22Rv1 (cell line): ENCODE measurements at regions not wholly inside any gene's neighbourhood (a gene's known extent, or its start where the extent isn't known, plus 50 kb on each side); places are given as distances from the start of the nearest gene placed in this dataset.
"Not testable (repeated sequence)": the region's sequence is repeated elsewhere in the genome, so short reads cannot be mapped to it uniquely, and the experiment has no call there.

Source experiments
- H3K27ac ChIP-seq: fragments of 450-650 bp; 2 replicates; pipeline ENCODE4 v1.5.1; 2017
- ZFX ChIP-seq: fragments of 450-650 bp; IDR thresholded peaks from 2 replicates; pipeline ENCODE4 v1.6.1; 2017; ENCODE audit warnings: antibody characterized with exemption, borderline replicate concordance
- TF ChIP-seq, protein P1 (sequence below): fragments of 450-650 bp; IDR thresholded peaks from 2 replicates; pipeline ENCODE4 v1.5.1; 2017; ENCODE audit warnings: mild to moderate bottlenecking

DNA sequence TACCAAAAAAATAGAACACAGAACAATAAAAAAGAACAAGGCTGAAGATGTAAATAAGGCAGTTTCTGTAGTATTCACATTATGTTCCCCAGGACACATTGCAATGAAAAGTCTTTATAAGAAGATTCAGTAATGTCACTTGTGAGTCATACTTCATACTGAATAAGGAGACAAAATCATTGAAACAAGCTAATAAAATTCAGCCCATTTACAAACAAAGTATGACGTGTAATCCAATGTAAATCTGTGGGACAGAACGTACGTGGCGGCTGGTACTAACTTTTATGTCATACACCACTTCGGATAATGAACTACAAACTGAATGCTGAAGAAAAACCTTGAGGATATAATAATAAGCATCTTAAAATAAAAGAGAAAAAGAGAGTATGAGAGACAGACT lies 512.8 kb upstream of the MIR17HG start:
- H3K27ac ChIP-seq, result no peak overlapping the region
- TF ChIP-seq, protein P1, sequence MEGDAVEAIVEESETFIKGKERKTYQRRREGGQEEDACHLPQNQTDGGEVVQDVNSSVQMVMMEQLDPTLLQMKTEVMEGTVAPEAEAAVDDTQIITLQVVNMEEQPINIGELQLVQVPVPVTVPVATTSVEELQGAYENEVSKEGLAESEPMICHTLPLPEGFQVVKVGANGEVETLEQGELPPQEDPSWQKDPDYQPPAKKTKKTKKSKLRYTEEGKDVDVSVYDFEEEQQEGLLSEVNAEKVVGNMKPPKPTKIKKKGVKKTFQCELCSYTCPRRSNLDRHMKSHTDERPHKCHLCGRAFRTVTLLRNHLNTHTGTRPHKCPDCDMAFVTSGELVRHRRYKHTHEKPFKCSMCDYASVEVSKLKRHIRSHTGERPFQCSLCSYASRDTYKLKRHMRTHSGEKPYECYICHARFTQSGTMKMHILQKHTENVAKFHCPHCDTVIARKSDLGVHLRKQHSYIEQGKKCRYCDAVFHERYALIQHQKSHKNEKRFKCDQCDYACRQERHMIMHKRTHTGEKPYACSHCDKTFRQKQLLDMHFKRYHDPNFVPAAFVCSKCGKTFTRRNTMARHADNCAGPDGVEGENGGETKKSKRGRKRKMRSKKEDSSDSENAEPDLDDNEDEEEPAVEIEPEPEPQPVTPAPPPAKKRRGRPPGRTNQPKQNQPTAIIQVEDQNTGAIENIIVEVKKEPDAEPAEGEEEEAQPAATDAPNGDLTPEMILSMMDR, result no peak
- TF ChIP-seq ZFX, result no peak

DNA sequence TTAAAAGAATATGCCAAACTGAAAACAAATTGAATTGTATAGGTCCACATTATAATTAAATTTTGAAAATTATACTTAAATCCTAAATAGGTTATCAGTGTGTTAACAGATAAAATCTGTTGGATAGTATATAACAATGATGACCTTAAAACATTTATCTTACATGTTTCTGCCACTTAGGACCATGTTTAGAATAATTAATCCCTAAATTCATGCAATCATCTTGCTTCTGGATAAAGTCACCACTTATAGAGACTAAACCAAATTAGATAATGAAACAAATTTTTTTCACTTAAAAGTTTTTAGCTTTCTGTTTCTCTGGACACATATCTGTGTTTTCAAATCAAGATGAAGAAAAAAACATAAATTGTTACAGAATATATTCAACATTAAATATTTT lies 511.7 kb upstream of the MIR17HG start:
- H3K27ac ChIP-seq, result no peak overlapping the region
- no peak for TF ChIP-seq ZFX

DNA sequence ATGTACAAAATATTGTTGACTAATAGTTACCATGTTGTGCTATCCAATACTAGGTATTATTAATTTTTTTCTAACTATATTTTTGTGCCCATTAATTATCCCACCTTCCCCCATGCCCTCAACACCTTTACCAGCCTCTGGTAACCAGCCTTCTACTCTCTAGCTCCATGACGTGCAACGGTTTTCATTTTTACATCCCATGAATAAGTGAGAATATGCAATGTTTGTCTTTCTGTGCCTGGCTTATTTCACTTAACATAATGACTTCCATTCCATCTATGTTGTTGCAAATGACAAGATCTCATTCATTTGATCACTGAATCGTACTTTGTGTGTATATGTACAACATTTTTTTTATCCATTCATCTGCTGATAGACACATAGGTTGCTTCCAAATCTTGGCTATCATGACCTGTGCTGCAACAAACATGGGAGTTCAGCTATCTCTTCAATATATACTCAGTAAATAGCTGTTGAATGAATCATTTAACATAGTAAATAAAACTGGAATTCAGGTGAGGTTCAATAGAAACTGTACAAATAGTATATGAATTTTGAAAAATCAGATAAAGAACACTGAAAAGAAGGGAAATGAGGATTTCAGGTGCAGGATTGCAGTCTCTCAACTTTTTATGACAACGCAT lies 509.0 kb upstream of the MIR17HG start:
- peak overlapping the region; percentile 58 for H3K27ac ChIP-seq
- TF ChIP-seq, protein P1, result no peak
- no peak for TF ChIP-seq ZFX

DNA sequence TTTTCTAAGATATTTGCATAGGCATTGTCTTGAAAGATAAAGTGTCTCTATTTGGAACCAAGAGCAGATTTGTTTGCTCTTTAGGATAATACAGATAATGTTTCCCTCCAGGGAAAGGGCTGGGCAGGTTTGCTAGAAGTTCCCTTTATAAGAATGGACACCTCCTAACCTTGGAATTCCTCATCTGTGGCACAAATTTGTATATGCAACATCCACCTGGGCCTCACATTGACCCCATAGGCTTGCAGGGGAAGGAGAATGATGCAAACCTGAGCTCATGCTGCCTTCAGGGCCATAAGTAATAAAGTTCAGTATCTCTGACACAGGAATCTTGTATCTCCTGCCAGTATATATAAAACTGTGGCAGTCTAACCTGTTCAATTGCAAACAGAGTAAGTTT lies 508.4 kb upstream of the MIR17HG start:
- no peak for TF ChIP-seq ZFX
- TF ChIP-seq, protein P1, result no peak

DNA sequence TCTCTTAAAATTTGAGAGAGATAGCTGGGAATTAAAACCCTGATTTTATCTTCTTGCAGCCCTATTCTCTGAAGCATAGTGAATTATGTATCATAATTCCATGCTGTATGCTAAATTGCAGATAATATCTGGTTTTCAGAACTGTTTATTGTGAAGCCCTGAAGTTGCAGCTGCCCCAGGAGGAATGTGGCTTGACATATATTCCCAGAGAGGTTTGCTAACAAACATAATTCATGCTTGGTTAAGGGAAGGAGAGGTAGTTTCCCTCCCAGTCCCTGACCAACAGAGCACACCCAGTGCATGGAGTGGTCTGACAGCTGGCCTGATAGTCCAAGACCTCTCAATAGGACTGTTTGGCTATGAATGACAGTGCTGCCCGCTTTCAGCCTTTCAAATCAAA lies 500.6 kb upstream of the MIR17HG start:
- TF ChIP-seq, protein P1, result no peak
- TF ChIP-seq ZFX, result no peak
- H3K27ac ChIP-seq, result no peak overlapping the region

More for the DNA sequence above, 508.4 kb upstream of the MIR17HG start:
- peak overlapping the region; percentile 58 for H3K27ac ChIP-seq

DNA sequence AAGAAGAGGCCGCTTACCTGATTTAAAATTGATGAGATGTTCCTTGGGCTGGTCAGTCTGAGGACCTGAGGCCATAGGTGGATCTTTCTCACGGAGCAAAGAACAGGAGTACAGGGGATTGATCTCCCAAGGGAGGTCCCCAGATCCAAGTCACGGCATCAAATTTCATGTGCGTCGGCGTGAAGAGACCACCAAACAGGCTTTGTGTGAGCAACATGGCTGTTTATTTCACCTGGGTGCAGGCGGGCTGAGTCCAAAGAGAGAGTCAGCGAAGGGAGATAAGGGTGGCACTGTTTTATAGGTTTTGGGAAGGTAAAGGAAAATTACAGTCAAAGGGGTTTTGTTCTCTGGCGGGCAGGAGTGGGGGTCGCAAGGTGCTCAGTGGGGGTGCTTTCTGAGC lies 493.8 kb upstream of the MIR17HG start:
- not testable (repeated sequence) for H3K27ac ChIP-seq

DNA sequence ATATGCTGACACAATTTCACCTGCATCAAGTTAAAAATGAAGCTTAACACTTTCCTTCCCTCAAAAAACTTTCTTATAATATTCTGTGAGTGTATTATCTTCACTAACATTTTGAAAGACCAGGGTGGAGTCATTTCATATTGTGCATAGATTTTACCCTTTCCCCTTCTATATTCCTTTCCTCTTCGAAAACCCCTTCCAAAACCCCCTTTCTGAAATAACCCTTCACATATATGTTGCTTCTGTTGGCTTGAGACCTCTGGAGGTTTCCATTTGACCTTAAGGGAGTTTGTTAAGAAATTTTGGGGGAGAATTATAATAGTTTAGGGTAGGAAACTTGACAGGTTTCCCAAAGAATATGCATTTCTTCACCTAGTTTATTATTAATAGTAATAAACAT lies 489.6 kb upstream of the MIR17HG start:
- no peak overlapping the region for H3K27ac ChIP-seq
- TF ChIP-seq ZFX, result no peak
- TF ChIP-seq, protein P1, result no peak

DNA sequence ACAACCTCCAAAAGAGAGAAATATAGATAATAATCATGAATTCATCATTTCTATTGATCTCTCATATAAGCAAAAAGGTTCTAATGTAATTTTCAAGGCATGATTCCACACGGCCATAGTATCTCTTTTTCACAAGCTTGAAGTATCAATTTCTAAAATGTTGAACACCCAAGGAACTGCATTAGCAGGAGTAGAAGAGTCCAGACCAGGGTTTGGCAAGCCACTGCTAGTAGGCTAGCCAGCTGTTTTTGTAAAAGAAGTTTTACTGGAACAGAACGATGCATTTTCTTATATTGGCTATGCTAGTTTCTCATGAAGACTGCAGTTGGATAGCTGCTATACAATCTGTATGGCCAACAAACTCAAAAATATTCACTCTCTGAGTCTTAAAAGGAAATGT lies 481.5 kb upstream of the MIR17HG start:
- no peak overlapping the region for H3K27ac ChIP-seq
- TF ChIP-seq, protein P1, result no peak
- TF ChIP-seq ZFX, result no peak

DNA sequence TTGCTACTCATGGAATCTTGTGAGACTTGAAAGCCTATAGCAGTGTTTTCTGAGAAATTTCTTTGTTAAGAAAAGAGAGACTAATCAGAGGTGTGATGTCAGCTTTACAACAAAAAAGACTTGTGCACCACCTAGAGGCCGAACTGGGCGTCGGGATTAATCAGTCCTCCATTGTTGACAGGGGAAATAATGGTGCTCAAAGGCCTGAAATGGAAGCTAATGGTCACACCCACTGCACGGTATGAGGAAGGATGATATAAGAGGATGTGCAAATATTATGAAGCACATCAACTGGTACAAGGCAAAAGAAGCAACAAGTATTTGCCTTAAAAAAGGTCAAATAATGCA lies 480.2 kb upstream of the MIR17HG start:
- TF ChIP-seq ZFX, result no peak
- TF ChIP-seq, protein P1, result peak; percentile 80

More for the DNA sequence above, 480.2 kb upstream of the MIR17HG start:
- H3K27ac ChIP-seq, result peak overlapping the region; percentile 44
